ENCODE measurements at regions not wholly inside any gene's neighbourhood (a gene's known extent, or its start where the extent isn't known, plus 50 kb on each side); places are given as distances from the start of the nearest gene placed in this dataset.

DNA sequence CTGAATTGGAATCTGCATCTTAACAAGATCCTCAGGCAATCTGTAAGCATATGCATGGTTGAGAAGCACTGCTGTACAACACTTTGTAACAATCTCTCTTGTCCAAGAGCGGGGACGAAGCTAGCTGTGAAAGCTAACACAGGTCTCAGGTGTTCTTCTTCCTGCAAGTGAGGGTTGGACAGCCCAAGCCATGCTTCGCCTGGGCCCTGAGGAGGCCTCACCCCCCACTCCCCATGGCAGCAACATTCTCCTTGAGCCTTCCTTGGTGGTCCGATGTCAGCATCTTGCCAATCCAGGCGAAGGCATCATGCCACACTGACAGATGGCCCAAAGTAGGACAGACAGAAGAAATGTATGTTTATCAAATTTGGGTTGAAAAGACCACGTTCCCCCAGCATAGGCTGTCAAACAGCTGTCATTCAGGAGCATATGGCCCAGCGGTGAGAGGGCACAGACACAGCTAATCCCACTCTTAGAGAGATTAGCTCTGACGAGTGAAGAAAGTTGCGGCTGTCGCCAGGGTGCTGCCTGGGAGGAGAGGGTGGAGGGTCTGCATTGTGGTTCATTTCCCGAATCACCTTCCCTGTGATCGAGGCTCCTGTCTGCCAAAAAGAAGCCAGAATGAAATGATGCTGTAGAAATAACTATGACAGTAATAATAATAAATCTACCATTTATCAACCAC is 344.7 kb downstream of the MYCN start:
- no peaks in the 10 kb centered on the region for H3K4me1 Mint-ChIP-seq
- peaks cover 14% of the 10 kb centered on the region for H3K27me3 Mint-ChIP-seq
- H3K36me3 ChIP-seq (replicated peaks in 1 of 2; ENCODE audit: control extremely low read depth in 1 of 2, control insufficient read depth in 1 of 2, extremely low read depth in 1 of 2, insufficient read depth in 2 of 2, low read length in 1 of 2), result no peaks in the 10 kb centered on the region
- H3K4me2 ChIP-seq (replicated peaks; ENCODE audit: low read depth, low read length, poor library complexity, severe bottlenecking), result no peak overlapping the region
- DNase-seq (no peak), ATAC-seq (ENCODE audit: low read depth) (no peak)
- POLR2A ChIA-PET, result no interaction called here
- peaks cover 0 to 3% (median 0%) of the 10 kb centered on the region in 3 donors for H3K9me3 ChIP-seq (ENCODE audit: control extremely low read depth in 1 of 3, control insufficient read depth in 2 of 3, insufficient read depth in 1 of 3, low read length in 2 of 3)
- TF ChIP-seq EZH2 (IDR thresholded peaks at IDR 0.05; ENCODE audit: borderline replicate concordance, insufficient read depth, low read depth, low read length, poor library complexity, severe bottlenecking), result no peak
- no peak for TF ChIP-seq CTCF (IDR thresholded peaks at IDR 0.05)
- intact Hi-C loops (cut with micrococcal nuclease), result no loop called here
- WGBS (ENCODE audit: insufficient coverage), result 89% methylated on average over 7 of the region's 12 CpGs
- no peak overlapping the region for H3K9ac ChIP-seq (ENCODE audit: low read length)
- no peaks in the 10 kb centered on the region for H3K9me3 Mint-ChIP-seq (ENCODE audit: insufficient read depth)
- H4K20me1 ChIP-seq (ENCODE audit: control insufficient read depth, insufficient read depth, low read length, poor library complexity, severe bottlenecking), result no peaks in the 10 kb centered on the region
- H3K27me3 ChIP-seq (replicated peaks in 1 of 4; ENCODE audit: control extremely low read depth in 1 of 4, control insufficient read depth in 3 of 4, insufficient read depth in 4 of 4, low read length in 3 of 4), result peaks cover 0 to 3% (median 0%) of the 10 kb centered on the region in 4 experiments
- no peak overlapping the region for H3K27ac ChIP-seq (ENCODE audit: low read length in 2 of 2)
- no peaks in the 10 kb centered on the region for H3K4me1 ChIP-seq (ENCODE audit: control insufficient read depth in 2 of 2, insufficient read depth in 2 of 2, low read length in 2 of 2)
- H2AFZ ChIP-seq (ENCODE audit: insufficient read depth, low read depth, low read length, poor library complexity, severe bottlenecking), result no peak overlapping the region
- H3K4me3 ChIP-seq (ENCODE audit: control extremely low read depth in 1 of 5, extremely low read depth in 1 of 5, insufficient read depth in 1 of 5, low read depth in 2 of 5, low read length in 4 of 5), result no peak overlapping the region
- H3K4me3 Mint-ChIP-seq, result no peak overlapping the region
- CTCF ChIA-PET, result no interaction called here
- H3K27ac Mint-ChIP-seq, result no peak overlapping the region
- H3K79me2 ChIP-seq (ENCODE audit: control insufficient read depth, insufficient read depth, low read length), result no peaks in the 10 kb centered on the region

DNA sequence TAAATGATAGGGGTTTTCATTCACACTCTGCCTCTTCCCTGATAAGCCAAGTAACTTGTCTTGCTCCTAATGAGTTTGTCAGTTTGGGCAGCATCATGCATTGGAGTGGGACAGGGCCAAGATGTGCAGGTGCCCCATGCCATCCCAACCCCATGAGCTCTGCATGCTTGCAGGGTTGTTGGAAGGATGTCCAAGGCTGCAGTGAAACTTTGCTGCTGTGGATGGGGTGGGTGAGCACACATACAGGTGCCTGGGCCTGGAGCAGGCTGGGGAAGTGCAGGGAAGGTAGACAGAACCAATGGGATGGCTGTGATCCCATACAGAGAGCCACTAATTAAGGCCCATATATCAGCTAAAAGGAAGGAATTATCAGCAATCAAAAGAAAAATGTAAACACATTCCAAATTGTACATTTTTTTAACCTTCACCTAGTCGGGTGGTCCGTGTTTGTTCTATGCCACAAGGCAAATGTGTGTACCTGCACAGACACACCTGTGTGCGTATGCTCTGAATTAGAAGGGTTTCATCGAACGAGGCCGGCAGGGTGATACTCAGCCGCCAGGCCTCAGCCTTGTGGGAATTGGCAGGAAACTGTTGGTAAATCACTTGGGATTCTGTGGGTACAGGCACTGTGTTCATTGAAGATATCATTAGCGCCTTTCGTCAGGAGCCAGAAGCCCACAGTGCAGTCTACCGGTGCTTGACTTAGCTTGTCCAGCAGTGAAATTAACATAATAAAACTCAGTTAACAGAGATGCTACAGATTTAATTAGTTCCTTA is 342.9 kb downstream of the MYCN start:
- Mint-ChIP-seq H3K27ac (no peak overlapping the region), H3K27me3 (peaks cover 14% of the 10 kb centered on the region), H3K9me3 (ENCODE audit: insufficient read depth) (no peaks in the 10 kb centered on the region), H3K4me3 (no peak overlapping the region), H3K4me1 (no peaks in the 10 kb centered on the region)
- TF ChIP-seq EZH2 (IDR thresholded peaks at IDR 0.05; ENCODE audit: borderline replicate concordance, insufficient read depth, low read depth, low read length, poor library complexity, severe bottlenecking), result no peak
- TF ChIP-seq CTCF (IDR thresholded peaks at IDR 0.05), result no peak
- H4K20me1 ChIP-seq (ENCODE audit: control insufficient read depth, insufficient read depth, low read length, poor library complexity, severe bottlenecking), result no peaks in the 10 kb centered on the region
- H3K9ac ChIP-seq (ENCODE audit: low read length), result no peak overlapping the region
- intact Hi-C loops (cut with micrococcal nuclease), result no loop called here
- ChIA-PET POLR2A (no interaction called here), CTCF (interaction anchor here (0.7 kb wide), 1 partner anchor 15 kb away, joined by 3 read pairs; no protein-coding TSS in a partner anchor)
- 35% methylated on average over 8 of the region's 10 CpGs for WGBS (ENCODE audit: insufficient coverage)
- H3K79me2 ChIP-seq (ENCODE audit: control insufficient read depth, insufficient read depth, low read length), result no peaks in the 10 kb centered on the region
- DNase-seq, result no peak
- no peaks in the 10 kb centered on the region for H3K4me1 ChIP-seq (ENCODE audit: control insufficient read depth in 2 of 2, insufficient read depth in 2 of 2, low read length in 2 of 2)
- H3K27ac ChIP-seq (ENCODE audit: low read length in 2 of 2), result no peak overlapping the region
- ATAC-seq (ENCODE audit: low read depth), result no peak
- no peak overlapping the region for H2AFZ ChIP-seq (ENCODE audit: insufficient read depth, low read depth, low read length, poor library complexity, severe bottlenecking)
- no peak overlapping the region for H3K4me3 ChIP-seq (ENCODE audit: control extremely low read depth in 1 of 5, extremely low read depth in 1 of 5, insufficient read depth in 1 of 5, low read depth in 2 of 5, low read length in 4 of 5)
- H3K36me3 ChIP-seq (replicated peaks in 1 of 2; ENCODE audit: control extremely low read depth in 1 of 2, control insufficient read depth in 1 of 2, extremely low read depth in 1 of 2, insufficient read depth in 2 of 2, low read length in 1 of 2), result no peaks in the 10 kb centered on the region
- H3K4me2 ChIP-seq (replicated peaks; ENCODE audit: low read depth, low read length, poor library complexity, severe bottlenecking), result no peak overlapping the region
- peaks cover 0 to 3% (median 0%) of the 10 kb centered on the region in 3 donors for H3K9me3 ChIP-seq (ENCODE audit: control extremely low read depth in 1 of 3, control insufficient read depth in 2 of 3, insufficient read depth in 1 of 3, low read length in 2 of 3)
- H3K27me3 ChIP-seq (replicated peaks in 1 of 4; ENCODE audit: control extremely low read depth in 1 of 4, control insufficient read depth in 3 of 4, insufficient read depth in 4 of 4, low read length in 3 of 4), result peaks cover 0 to 3% (median 0%) of the 10 kb centered on the region in 4 experiments

Measured in B cell (primary cell).